ENCODE measurements at regions not wholly inside any gene's neighbourhood (a gene's known extent, or its start where the extent isn't known, plus 50 kb on each side); places are given as distances from the start of the nearest gene placed in this dataset.

DNA sequence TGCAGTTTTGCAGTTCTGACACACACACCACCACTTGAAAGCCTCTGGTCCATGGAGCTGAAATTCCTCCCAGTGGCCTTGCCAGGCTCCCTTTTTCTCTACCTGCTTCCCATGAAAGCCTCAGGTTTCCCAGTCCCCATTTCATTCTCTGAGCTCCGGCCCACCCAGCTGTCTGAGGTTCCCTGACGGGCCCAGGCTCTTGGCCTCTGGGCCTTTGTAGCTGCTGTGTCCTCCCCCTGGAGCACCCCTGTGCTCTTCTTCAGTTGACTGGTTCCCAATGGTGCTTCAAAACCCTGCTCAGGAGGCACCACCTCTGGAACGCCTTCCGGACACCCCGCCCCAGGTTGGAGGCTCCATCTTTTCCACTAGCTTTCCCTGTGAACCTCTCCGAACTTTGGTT lies 155.9 kb upstream of the SHB start:
- TF ChIP-seq, protein P1, sequence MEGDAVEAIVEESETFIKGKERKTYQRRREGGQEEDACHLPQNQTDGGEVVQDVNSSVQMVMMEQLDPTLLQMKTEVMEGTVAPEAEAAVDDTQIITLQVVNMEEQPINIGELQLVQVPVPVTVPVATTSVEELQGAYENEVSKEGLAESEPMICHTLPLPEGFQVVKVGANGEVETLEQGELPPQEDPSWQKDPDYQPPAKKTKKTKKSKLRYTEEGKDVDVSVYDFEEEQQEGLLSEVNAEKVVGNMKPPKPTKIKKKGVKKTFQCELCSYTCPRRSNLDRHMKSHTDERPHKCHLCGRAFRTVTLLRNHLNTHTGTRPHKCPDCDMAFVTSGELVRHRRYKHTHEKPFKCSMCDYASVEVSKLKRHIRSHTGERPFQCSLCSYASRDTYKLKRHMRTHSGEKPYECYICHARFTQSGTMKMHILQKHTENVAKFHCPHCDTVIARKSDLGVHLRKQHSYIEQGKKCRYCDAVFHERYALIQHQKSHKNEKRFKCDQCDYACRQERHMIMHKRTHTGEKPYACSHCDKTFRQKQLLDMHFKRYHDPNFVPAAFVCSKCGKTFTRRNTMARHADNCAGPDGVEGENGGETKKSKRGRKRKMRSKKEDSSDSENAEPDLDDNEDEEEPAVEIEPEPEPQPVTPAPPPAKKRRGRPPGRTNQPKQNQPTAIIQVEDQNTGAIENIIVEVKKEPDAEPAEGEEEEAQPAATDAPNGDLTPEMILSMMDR (IDR thresholded peaks at IDR 0.05) = no peak
- Histone ChIP-seq H3K27ac (no peak overlapping the region), H3K27me3 (ENCODE audit: insufficient read depth in 3 of 3, low read length in 2 of 3) (peaks cover 0 to 9% (median 3%) of the 10 kb centered on the region in 3 donors), H3K9me3 (no peaks in the 10 kb centered on the region), H3K36me3 (ENCODE audit: insufficient read depth in 1 of 2, low read depth in 1 of 2) (no peaks in the 10 kb centered on the region), H3K4me3 (no peak overlapping the region), H3K4me1 (no peaks in the 10 kb centered on the region)
- ATAC-seq (no peak), DNase-seq (no peak)
- WGBS, 3 donors = 96 to 99% (median 96%) methylated on average over 6 of the region's 6 CpGs
- intact Hi-C loops (cut with DNase I) = loop anchor here in 1 of 2 donors (10.0 kb wide), 1 partner anchor 60 kb away; no protein-coding TSS in a partner anchor

DNA sequence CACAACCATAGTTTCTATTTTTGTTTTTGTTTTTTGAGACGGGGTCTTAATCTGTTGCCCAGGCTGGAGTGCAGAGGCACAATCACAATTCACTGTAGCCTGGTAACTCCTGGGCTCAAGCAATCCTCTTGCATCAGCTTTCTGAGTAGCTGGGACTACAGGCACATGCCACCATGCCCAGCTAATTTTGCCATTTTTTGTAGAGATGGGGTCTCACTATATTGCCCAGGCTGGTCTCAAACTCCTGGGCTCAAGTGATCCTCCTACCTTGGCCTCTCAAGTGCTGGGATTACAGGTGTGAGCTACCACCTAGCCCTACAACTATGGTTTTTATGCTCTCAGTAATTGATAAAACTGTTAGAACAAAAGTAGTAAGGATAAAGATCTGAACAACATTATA lies 147.5 kb upstream of the SHB start:
- 80 to 88% (median 87%) methylated on average over 1 of the region's 1 CpG for WGBS, 3 donors
- DNase-seq (no peak), ATAC-seq (no peak)
- Histone ChIP-seq H3K27ac (no peak overlapping the region), H3K9me3 (no peaks in the 10 kb centered on the region), H3K4me1 (no peaks in the 10 kb centered on the region), H3K36me3 (ENCODE audit: insufficient read depth in 1 of 2, low read depth in 1 of 2) (no peaks in the 10 kb centered on the region), H3K4me3 (no peak overlapping the region), H3K27me3 (ENCODE audit: insufficient read depth in 3 of 3, low read length in 2 of 3) (no peaks in the 10 kb centered on the region)
- TF ChIP-seq, protein P1 (IDR thresholded peaks at IDR 0.05) = no peak
- intact Hi-C loops (cut with DNase I) = no loop called here

DNA sequence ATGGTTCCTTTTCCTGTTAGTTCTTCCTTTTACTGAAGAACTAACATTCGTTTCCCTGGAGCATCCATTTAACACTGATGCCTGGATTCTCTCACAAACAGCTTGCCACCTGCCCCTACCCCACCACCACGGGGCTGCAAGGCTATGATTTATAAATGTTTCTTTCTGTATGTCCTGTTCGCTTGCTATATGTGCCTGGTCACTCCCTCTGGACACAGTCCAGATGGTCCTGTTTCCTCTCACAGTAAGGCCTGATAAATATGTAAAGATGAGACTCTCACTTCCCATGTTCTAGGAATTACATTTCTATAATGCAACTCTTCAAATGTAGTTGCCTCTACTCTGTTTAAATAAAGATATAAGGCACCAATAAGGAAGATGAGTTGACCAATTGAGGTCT lies 146.4 kb upstream of the SHB start:
- ATAC-seq (no peak), DNase-seq (no peak)
- Histone ChIP-seq H3K4me3 (no peak overlapping the region), H3K27me3 (ENCODE audit: insufficient read depth in 3 of 3, low read length in 2 of 3) (no peaks in the 10 kb centered on the region), H3K27ac (no peak overlapping the region), H3K4me1 (no peaks in the 10 kb centered on the region), H3K36me3 (ENCODE audit: insufficient read depth in 1 of 2, low read depth in 1 of 2) (no peaks in the 10 kb centered on the region), H3K9me3 (no peaks in the 10 kb centered on the region)
- WGBS, 3 donors = 42 to 47% (median 46%) methylated on average over 3 of the region's 3 CpGs
- TF ChIP-seq, protein P1 (IDR thresholded peaks at IDR 0.05) = no peak
- intact Hi-C loops (cut with DNase I) = no loop called here

DNA sequence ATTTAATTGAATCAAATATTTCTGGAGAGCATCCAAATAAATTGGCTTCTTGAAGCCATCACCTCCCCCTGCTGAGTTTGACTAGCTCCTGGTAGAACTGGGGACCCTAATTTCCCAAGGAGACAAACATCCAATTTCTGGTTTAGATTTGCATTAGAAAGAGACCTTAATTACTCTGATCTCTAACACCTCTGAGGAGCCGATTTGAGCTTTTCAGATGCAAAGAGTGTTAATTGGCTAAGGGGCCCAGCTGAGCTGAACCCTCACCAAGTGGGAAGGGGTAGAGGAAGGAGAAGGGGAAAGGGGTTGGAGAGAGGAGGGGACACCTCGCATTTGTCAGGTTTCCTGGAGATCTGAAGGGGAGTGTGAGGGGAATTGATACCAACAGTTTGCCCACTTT lies 145.4 kb upstream of the SHB start:
- no peak overlapping the region for H3K27ac ChIP-seq
- DNase-seq = no peak
- H3K9me3 ChIP-seq = no peaks in the 10 kb centered on the region
- TF ChIP-seq, protein P1 (IDR thresholded peaks at IDR 0.05) = no peak
- no peak for ATAC-seq
- no peaks in the 10 kb centered on the region for H3K36me3 ChIP-seq (ENCODE audit: insufficient read depth in 1 of 2, low read depth in 1 of 2)
- intact Hi-C loops (cut with DNase I) = no loop called here
- H3K4me1 ChIP-seq = no peaks in the 10 kb centered on the region
- WGBS, 3 donors = 27 to 35% (median 34%) methylated on average over 2 of the region's 2 CpGs
- no peak overlapping the region for H3K4me3 ChIP-seq
- no peaks in the 10 kb centered on the region for H3K27me3 ChIP-seq (ENCODE audit: insufficient read depth in 3 of 3, low read length in 2 of 3)

DNA sequence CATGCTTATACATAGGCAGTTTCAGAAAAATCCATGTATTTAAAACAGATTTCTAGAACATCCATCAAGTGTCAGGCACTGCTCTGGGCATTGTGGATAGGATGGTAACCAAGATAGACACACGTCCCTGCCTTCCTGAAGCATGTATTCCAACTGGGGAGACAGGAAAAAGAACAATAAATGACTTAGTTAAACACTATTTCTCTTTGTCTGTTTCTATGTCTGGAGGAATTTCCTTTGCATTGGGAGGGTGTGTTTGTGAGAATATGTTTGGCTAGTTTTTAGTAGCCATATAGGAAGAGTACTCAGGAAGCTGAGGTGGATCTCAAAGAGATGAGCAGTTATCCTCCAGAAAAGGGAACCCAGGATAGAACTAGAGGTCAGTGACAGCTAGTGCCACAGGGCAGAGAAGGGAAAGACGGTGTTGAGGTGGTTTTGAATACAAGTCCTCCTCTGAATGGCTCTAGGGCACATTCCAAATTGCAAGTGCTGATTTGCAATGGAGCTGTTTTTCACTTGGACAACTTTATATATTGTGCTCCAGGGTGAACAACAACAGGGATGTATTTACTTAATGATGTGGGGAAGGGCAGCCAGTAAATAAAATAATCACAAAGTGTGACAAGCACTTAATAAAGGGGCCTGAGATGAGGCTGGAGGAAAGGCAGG lies 144.7 kb upstream of the SHB start:
- H3K4me1 ChIP-seq = no peaks in the 10 kb centered on the region
- TF ChIP-seq, protein P1 (IDR thresholded peaks at IDR 0.05) = no peak
- WGBS, 3 donors = 38 to 72% (median 49%) methylated on average over 2 of the region's 2 CpGs

More for the DNA sequence above, 144.7 kb upstream of the SHB start:
- no peaks in the 10 kb centered on the region for H3K9me3 ChIP-seq
- H3K36me3 ChIP-seq (ENCODE audit: insufficient read depth in 1 of 2, low read depth in 1 of 2) = no peaks in the 10 kb centered on the region
- DNase-seq (no peak), ATAC-seq (no peak)
- H3K27me3 ChIP-seq (ENCODE audit: insufficient read depth in 3 of 3, low read length in 2 of 3) = no peaks in the 10 kb centered on the region
- no peak overlapping the region for H3K4me3 ChIP-seq
- H3K27ac ChIP-seq = no peak overlapping the region
- intact Hi-C loops (cut with DNase I) = no loop called here
